CD4-positive, alpha-beta T cell treated with Interleukin-1 beta for 1 hour (primary cell): ENCODE measurements at regions not wholly inside any gene's neighbourhood (a gene's known extent, or its start where the extent isn't known, plus 50 kb on each side); places are given as distances from the start of the nearest gene placed in this dataset.

Experiments
- DNase-seq, 2 donors: peaks; one replicate each; pipeline ENCODE4 v3.0.0-alpha.2; 2020 to 2022

DNA sequence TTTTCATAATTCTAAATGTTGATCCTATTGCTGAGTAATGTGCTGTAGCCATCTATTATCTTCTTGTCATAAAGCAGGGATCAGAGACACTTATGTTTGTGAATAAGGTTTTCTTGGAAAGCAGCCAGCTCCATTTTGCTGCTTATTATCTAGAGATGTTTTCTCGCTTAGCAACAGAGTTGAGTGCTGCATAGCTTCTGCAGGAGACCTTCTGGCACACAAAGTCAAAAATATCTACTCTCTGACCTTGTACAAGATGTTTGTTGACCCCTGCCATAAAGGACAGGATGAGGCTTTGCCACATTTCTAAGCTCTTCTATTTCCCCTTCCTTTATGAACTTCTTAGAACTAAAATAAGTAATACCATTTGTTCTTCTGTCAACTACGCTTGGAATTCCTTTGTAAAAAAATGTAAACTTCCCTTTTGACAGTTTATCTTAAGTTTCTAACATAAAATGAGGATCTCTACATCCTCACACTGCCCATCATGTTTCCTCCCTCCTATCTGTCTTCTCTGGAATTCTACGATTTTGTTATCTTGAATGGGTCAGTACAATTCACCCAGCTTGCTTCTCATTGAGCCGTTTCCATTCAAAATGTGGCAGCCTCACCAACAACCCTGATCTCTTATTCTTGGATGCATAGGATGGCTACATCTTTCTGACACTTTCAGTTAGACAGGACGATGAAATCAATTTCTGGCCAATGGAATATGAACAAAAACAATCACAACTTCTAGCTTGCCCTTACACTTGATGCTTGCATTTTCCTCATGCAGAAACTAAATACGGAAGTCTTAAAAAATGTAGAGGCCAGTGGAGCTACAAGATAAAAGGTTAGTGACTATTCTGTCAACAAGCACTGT, 1377.0 kb downstream of the SUCLG1 start:
- no peak for DNase-seq

DNA sequence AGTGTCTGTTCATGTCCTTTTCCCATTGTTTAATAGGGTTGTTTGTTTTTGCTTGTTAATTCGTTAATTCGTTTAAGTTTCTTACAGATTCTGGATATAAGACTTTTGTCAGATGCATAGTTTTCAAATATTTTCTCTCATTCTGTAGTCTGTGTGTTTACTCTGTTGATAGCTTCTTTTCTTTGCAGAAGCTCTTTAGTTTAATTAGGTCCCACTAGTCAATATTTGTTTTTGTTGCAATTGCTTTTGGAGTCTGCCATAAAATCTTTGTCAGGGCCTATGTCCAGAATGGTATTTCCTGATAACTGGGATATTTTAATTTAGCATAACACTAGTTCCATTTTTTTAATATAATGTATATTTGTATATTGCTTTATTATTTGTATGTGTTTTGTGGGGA, 1380.1 kb downstream of the SUCLG1 start:
- no peak for DNase-seq

DNA sequence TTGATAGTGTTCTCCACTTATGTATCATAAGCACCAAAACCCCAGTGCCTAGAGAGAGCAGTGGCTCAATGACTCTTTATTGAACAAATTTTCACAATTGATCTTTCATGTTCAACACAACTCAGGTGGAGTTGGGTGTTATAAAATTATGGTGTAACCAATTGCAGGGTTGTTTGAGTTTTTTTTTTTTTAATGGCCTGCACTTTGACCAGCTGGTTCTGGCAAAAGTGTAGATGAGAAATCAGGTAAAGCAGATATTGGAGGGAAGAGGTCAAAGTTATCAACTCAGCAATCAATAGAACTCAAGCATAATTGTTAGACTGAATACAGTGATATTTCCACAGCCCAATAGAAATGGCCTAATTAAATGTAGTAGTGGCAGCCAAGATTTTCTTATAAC, 1386.3 kb downstream of the SUCLG1 start:
- no peak for DNase-seq

DNA sequence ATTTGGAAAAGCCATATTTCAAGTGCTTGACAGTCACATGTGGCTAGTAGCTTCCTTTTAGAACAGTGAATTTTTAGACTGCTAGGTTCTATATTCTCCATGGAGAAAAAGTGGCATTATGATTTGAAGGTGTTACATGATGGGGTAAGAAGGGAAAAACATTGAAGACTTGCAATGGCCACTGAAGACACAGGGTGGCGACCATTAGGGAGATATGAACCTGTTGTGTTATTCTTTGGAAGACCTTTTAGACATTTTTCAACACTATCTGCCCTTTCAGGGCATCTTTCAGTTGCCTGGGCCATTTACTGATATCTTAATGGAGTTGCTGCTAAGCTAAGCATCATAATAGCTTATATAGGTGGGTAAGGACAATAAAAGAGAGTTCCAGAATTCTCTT, 1387.2 kb downstream of the SUCLG1 start:
- DNase-seq: no peak

DNA sequence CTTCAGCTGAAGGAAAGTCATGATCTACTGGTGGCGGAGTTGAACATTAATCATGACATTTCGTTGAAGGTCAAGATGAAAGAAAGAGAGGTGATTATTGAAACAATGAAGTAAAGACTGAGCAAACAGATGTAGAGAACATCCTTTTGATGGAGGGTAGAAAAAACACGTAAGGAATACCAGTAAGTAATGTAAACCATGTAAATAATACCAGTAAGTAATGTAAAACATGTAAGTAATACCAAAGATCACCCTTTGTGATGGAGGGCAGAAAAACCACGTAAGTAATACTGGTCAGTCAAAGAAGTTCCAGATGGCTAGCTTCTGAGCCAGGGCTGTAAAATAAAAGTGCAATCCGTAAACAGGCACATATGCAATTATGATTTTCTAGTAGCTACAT, 1387.7 kb downstream of the SUCLG1 start:
- DNase-seq: no peak

DNA sequence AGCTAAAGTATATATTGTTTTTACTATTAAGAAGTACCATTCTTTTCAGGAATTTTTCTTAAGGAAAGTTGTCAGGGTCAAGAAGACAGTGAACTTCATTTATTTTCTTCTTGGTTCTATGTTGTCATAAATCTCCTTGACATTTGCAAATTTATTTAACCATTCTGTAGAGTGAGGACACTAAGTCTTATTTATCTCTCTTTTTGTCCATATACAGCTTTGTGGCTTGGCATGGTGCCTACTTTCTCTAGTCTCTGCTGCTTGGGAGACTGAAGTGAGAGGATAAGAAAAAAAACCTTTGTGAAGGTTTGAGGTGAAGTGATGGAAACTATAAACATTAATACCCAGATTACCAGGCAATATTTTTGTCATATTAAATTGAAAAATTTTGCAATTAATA, 1389.4 kb downstream of the SUCLG1 start:
- DNase-seq: no peak

DNA sequence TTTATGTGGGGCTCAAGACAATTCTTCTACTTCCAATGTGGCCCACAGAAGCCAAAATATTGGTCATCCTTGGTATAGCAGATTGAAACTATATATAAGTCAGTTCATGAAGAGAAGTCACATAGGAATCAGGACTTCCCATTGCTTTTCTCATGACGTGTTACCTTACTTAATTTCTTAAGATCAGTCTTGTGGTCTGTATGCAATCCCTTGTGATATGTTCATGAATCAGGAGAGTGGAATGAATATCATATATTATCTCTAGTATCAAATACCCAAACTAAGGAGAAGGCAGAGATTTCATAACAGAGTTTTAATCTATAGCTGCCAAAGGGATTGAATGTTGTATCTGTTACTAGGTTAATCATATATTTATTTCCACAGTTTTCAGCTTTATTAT, 1390.4 kb downstream of the SUCLG1 start:
- no peak for DNase-seq

DNA sequence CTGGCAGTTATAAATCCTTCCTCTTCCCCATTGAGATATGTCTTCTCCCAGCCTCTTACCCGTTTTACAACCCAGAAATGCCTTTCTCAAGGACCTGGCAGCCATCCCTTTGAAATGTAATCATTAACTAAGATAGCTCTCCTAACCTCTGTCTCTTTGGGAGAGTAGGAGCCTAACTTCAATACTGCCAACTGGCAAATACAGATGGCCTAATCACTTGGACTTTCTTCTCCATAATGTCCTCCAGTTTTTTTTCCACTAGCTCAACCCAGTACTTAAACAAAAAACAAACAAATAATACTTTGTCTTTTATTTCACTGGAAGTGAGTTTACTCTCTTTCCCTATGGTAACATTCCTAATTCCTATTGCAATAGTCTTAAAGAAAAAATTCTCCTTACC, 1391.1 kb downstream of the SUCLG1 start:
- DNase-seq: no peak

DNA sequence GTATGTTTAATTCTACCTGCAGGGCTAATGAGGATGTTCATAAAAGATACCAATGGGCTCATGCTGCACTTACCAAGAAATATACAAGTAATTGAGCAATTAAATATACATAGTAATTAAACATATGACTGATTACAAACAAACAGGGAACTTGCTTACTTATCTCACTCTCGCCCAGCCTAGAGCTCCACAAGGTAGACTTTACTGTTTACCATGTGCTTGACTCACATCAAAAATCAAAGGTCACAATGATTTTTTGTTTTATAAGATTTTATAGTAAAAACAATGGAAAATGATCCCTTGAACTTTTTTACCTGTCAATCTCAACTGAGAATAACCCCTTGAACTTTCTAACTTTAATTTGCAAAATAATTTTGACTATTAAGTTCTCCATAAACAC, 1395.1 kb downstream of the SUCLG1 start:
- DNase-seq: no peak

DNA sequence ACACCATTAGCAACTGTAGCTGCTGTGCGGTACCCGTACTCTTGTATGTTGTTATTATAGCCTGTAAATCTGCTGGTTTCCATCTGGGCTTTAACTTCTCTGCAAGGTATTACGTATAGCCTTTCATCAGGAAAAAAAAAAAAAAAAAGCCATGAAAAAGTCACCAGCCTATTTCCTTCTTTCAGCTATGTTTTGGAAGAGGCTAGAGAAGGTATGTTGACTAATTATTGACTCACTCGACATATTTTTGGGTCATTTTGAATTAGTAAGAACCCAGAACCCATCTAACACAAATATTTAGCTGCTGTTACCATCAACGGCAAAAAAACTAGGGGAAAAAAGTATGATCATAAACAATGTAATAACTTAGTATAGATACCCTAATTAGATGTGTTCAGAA, 1395.6 kb downstream of the SUCLG1 start:
- no peak for DNase-seq

DNA sequence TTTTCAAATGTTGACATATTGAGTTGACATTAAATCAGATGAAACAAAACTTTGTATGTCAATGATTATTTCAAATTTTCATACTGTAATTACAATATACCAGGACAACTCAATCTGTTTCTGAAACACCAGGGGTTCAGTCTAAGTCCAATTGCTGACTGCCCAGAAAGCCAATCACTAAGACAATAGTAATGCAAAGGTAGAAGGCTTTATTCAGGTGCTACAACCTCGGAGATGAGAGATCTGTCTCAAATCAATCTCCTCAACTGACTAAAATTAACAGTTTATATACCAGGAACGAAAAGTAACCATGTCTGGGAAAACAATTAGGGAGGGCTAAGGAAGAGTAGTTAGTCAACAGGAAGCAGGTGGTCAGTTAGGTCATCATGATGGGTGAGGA, 1400.4 kb downstream of the SUCLG1 start:
- no peak for DNase-seq

DNA sequence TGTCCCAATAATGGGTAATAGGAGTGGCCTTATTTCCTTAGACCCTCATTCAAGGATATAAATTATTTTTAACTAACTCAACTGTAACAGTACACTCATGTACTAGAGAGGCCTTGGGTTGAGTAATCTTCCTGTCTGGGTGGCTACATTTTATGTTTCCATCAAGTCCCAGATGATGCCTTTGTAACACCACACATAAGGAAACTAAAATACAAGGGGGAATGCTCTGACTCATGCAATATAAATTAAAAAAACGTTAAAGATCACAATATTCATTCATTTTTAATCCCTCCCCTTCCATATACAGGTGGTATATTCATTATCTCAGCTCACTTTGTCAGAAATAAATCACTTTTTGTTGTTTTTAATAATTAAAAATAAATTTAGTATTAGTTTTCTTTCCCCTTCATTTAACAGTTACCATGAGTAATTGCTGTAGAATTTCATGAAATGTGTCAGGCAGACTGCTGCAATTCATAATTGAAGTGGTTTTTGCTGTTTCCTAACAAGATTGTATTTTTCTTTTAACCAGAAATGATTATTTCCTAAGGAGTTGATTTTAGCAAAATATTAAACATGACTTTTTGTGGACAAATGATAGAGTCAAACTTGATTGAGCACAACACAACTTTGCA, 1403.6 kb downstream of the SUCLG1 start:
- DNase-seq: no peak

DNA sequence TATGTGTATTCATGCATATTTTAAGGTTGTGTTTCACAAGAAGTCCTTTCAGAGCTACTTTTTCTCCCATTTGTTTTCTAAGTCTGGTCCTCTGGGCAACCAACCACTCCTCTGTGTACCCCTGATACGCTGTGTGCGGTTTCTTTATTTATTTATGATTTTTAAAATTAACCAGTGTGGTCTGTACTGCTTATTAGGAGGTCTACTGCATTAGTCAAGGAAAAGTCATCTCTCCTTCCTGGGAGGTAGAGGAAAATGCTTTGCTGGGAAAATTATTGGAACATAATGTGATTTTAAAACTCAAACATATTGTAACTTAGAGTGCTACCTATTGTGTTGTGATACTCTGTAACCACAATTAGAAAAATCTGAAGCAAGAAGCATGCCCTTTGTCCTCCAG, 1404.3 kb downstream of the SUCLG1 start:
- no peak for DNase-seq

DNA sequence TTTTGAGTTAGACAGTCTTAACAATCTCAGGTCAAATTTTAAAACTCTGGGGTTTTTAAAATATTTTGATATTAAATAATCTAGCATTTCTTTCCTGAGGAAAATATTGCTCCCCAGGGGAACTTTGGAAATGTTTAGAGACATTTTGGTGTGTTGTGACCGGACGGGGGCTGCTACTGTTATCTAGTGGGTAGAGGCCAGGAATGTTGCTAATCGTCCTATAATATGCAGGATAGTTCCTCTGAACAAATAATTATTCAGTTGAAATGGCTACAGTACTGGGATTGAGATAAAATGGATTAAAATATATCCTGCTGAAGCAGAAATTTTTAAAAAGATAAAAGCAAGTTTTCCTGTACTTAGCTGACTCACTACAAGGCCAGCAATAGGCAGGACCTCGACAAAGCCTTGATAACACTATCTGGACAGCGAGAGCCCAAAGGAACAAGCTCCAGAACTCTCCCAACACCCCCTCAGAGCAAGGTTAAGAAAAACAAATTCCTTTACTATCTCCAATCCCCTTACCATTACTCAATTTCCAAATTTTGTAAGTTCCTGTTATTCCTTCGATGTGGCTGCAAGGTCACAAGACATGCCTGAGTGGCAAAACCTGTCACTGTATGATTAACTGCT, 1407.4 kb downstream of the SUCLG1 start:
- DNase-seq: no peak

DNA sequence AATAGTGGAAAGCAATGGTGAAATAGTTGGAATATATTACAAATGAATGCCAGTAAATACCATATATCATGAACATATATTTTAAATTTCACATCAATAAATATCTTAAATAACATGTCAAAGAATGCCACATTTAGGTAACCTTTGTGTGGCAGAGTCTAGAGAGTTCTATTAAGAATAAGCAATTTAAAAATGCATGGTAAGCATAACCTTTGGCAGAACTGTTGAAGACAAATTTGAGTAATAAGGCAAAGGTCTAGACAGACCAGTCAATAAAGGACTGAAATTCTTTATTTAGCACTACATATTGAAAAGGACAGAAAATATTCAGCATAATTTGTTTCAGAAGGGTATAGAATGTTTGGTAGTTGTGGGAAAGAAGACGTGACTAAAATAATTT, 1417.0 kb downstream of the SUCLG1 start:
- no peak for DNase-seq

DNA sequence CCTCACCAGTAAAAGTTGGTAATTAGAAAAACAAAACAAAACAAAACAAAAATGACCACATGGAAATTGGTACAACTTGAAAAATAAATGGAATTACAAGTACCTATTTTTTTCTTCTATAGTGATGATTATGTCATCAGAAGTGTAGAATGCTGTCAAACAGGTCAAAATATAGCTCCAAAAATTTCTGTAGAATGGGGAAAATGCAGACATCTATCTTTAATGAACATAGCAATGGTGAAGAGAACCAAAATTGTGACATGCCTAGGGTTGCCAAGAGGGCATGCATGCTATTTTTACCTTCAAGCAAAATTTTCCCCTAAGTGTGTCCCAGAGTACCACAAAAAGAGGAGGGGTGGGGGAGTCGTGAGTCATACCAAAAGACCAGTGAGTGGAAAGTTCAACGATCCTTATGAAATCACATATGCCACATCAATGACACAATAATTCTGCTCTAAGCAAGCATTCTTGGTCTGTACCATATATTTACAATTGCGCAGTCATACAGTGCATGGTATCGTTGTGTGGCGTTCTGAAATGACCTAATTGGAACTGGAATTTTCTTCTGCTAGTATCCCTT, 1436.4 kb downstream of the SUCLG1 start:
- DNase-seq: no peak

DNA sequence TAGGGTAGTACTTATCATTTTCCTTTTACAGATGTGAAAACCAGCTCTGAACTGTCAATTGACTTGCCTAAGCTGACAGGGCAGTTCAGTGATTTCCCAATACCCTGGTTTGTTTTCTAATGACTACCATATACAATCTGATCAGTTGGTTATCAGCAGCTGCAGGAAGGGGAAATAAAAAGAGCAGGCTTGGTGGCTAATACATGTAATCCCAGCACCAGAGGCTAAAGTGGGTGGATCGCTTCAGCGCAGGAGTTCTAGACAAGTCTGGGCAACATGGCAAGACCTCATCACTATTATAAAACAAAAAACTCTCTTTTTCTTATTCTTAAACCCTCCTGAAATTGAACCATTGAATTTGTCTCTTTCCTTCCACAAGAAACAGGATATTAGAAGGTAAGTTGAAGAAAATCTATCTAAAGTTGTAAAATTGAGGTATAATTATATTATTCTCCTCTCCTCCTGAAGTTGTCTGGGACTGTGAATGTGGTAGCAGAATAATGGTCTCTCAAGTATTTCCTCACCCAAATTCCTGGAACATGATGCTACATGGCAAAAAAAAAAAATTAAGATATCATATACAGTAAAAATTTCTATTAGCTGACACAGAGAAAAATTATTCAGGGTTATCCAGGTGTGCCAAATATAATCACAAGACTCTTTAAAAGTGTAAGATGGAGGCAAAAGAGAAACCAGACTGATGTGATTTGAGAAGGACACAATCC, 1441.6 kb downstream of the SUCLG1 start:
- no peak for DNase-seq

DNA sequence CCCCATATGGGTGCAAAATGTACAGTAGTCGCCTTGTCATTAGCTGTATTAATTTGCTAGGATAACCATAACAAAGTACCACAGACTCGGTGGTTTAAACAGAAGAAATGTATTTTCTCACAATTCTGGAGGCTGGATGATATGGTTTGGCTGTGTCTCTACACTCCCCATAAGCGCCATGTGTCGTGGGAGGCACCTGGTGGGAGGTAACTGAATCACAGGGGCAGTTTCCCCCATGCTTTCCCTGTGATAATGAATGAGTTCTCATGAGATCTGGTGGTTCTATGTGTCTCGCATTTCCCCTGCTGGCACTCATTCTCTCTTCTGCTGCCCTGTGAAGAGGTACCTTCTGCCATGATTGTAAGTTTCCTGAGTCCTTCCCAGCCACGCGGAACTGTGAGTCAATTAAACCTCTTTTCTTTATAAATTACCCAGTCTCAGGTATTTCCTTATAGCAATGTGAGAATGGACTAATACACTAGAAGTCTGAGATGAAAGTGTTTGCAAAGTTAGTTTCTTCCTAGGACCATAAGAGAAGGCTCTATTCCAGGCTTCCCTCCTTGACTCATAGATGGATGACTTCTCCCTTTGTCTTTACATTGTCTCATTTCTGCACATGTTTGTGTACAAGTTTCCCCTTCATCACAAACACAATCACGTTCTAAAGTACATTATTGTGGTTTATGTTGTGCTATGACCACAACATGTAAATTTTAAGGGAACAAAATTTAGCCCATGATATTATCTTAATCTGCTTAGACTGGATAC, 1442.6 kb downstream of the SUCLG1 start:
- no peak for DNase-seq

DNA sequence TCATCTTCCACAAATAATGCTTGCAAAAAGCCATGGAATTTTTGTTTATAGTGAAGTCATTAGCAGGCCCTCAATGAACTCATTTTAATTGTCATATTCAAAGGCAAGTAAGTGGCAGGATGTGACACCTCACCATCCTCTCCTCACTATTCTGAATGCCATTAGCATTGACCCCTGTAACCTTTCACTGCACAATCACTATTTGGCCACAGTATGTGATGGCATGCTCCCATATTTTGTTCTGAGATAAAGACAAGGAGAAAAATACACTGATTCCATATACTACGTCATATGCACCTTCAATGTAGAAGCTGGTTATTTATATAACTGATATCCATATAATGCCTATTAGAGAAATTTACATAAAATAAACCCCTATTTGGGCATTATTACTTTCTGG, 1443.2 kb downstream of the SUCLG1 start:
- DNase-seq: no peak

DNA sequence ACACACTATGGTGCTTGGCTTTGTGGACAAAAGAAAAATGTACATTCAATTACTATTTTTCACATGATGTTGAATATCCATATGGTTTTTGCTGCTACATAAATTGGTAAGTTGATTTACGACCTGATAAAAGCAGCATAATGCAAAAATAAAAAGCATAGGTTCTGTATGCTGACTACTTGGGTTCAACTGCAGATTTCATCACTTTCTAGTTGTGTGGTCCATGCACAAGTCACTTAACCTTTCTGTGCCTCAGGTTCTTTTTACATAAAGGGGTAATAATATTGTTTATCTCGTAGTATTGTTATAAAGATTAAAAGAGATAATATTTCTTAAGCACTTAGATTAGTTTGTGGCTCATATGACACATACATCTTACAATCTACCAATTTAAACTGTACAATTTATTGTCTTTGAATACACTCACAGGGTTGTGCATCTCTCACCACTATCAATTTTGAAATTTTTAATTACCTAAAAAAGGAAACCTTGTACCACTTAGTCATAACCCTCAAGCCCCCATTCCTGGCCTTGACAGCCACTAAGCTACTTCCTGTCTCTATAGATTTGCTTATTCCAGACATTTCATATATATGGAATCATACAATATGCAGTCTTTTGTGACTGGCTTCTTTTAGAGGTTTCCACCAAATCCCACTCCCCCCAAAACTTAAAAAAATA, 1443.9 kb downstream of the SUCLG1 start:
- no peak for DNase-seq

DNA sequence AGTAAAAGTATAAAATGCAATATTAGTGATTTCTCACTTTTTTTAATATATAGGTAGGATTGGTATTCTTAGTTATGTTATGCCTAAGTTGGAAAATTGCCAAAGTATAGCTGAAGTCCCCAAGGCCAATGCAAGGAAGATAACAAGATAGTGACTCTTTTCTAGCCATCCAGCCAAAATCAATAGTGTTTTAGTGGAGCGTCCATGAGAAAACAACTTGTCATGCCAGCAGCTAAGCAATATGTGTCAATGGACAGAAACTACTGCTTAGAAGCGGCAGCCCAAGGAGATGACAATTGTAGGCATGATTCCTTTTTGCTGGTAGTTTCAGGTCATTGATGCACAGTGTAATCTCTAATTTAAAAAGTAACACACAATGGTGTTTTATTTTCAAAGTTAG, 1444.6 kb downstream of the SUCLG1 start:
- no peak for DNase-seq

DNA sequence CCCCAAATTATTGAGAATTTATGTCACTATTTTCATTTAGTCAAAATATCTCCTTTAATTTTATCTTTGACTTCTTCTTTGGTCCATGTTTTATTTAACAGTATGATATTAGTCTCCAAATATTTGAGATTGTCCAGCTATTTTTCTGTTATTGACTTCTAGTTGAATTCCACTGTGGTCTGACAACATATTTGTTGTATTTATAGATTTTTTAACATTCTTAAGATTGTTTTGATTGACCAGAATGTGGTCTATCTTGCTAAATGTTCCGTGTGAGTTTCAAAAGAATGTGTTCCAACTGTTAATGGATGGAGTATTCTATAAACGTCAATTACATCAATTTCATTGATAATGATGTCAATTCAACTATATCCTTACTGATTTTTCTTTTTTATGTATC, 1452.1 kb downstream of the SUCLG1 start:
- no peak for DNase-seq
